ENCODE measurements at regions not wholly inside any gene's neighbourhood (a gene's known extent, or its start where the extent isn't known, plus 50 kb on each side); places are given as distances from the start of the nearest gene placed in this dataset.

- Histone ChIP-seq H3K27me3 (ENCODE audit: control insufficient read depth, low read length) (no peaks in the 10 kb centered on the region), H4K20me1 (ENCODE audit: control insufficient read depth, insufficient read depth, low read depth, low read length) (no peaks in the 10 kb centered on the region), H3K9me3 (ENCODE audit: control insufficient read depth, insufficient read depth, low read length) (no peaks in the 10 kb centered on the region), H3K9me2 (replicated peaks; ENCODE audit: control insufficient read depth, low read length) (no peaks in the 10 kb centered on the region), H3K4me3 (ENCODE audit: low read length) (no peak overlapping the region), H3K27ac (ENCODE audit: low read depth, low read length) (no peak overlapping the region), H3K79me2 (ENCODE audit: control insufficient read depth, low read length) (no peaks in the 10 kb centered on the region), H3F3A (ENCODE audit: control insufficient read depth, insufficient read depth) (no peaks in the 10 kb centered on the region), H3K4me1 (ENCODE audit: control insufficient read depth, low read length) (no peaks in the 10 kb centered on the region), H3K4me2 (ENCODE audit: low read length) (no peak overlapping the region), H3K36me3 (ENCODE audit: control insufficient read depth, low read length) (no peaks in the 10 kb centered on the region)
- TF ChIP-seq CTCF (IDR thresholded peaks at IDR 0.05; ENCODE audit: low read depth, low read length, poor library complexity, severe bottlenecking) (no peak), EZH2phosphoT487 (IDR thresholded peaks at IDR 0.05; ENCODE audit: borderline replicate concordance, low read length) (no peak)
These were observed 262.5 kb downstream of the FRK start for GRCh38 chr6:115798229-115798628.

GRCh38 chr6:115796829-115797228, 263.9 kb downstream of the FRK start:
- Histone ChIP-seq H3K9me2 (replicated peaks; ENCODE audit: control insufficient read depth, low read length) (no peaks in the 10 kb centered on the region), H3K27ac (ENCODE audit: low read depth, low read length) (no peak overlapping the region), H3K4me2 (ENCODE audit: low read length) (no peak overlapping the region), H3K9me3 (ENCODE audit: control insufficient read depth, insufficient read depth, low read length) (no peaks in the 10 kb centered on the region), H4K20me1 (ENCODE audit: control insufficient read depth, insufficient read depth, low read depth, low read length) (no peaks in the 10 kb centered on the region), H3K4me1 (ENCODE audit: control insufficient read depth, low read length) (no peaks in the 10 kb centered on the region), H3K4me3 (ENCODE audit: low read length) (no peak overlapping the region), H3K79me2 (ENCODE audit: control insufficient read depth, low read length) (no peaks in the 10 kb centered on the region), H3K27me3 (ENCODE audit: control insufficient read depth, low read length) (no peaks in the 10 kb centered on the region), H3K36me3 (ENCODE audit: control insufficient read depth, low read length) (no peaks in the 10 kb centered on the region), H3F3A (ENCODE audit: control insufficient read depth, insufficient read depth) (no peaks in the 10 kb centered on the region)
- TF ChIP-seq CTCF (IDR thresholded peaks at IDR 0.05; ENCODE audit: low read depth, low read length, poor library complexity, severe bottlenecking) = no peak
- TF ChIP-seq EZH2phosphoT487 (IDR thresholded peaks at IDR 0.05; ENCODE audit: borderline replicate concordance, low read length) = no peak

GRCh38 chr6:115796061-115796460, 264.6 kb downstream of the FRK start:
- Histone ChIP-seq H3K36me3 (ENCODE audit: control insufficient read depth, low read length) (no peaks in the 10 kb centered on the region), H3K9me3 (ENCODE audit: control insufficient read depth, insufficient read depth, low read length) (no peaks in the 10 kb centered on the region), H3K79me2 (ENCODE audit: control insufficient read depth, low read length) (no peaks in the 10 kb centered on the region), H3K27me3 (ENCODE audit: control insufficient read depth, low read length) (no peaks in the 10 kb centered on the region), H3K4me1 (ENCODE audit: control insufficient read depth, low read length) (no peaks in the 10 kb centered on the region), H3K4me2 (ENCODE audit: low read length) (no peak overlapping the region), H3K27ac (ENCODE audit: low read depth, low read length) (no peak overlapping the region), H3K9me2 (replicated peaks; ENCODE audit: control insufficient read depth, low read length) (no peaks in the 10 kb centered on the region), H3K4me3 (ENCODE audit: low read length) (no peak overlapping the region), H4K20me1 (ENCODE audit: control insufficient read depth, insufficient read depth, low read depth, low read length) (no peaks in the 10 kb centered on the region), H3F3A (ENCODE audit: control insufficient read depth, insufficient read depth) (no peaks in the 10 kb centered on the region)
- no peak for TF ChIP-seq EZH2phosphoT487 (IDR thresholded peaks at IDR 0.05; ENCODE audit: borderline replicate concordance, low read length)
- no peak for TF ChIP-seq CTCF (IDR thresholded peaks at IDR 0.05; ENCODE audit: low read depth, low read length, poor library complexity, severe bottlenecking)
